SK-N-SH treated with all-trans-retinoic acid at 6 μM for 48 hours (cell line): ENCODE measurements at regions not wholly inside any gene's neighbourhood (a gene's known extent, or its start where the extent isn't known, plus 50 kb on each side); places are given as distances from the start of the nearest gene placed in this dataset.
"Not testable (repeated sequence)": the region's sequence is repeated elsewhere in the genome, so short reads cannot be mapped to it uniquely, and the experiment has no call there.

Experiments used
- ATAC-seq: fragments of 200-7000 bp; cut with Tn5 transposase; 3 replicates; pipeline ENCODE4 v1.9.1; 2020; ENCODE audit warnings: mild to moderate bottlenecking, moderate library complexity
- ARNTL ChIP-seq: fragments of 450-650 bp; formaldehyde crosslinking; IDR thresholded peaks from 2 replicates; pipeline ENCODE4 v1.5.0; 2020; ENCODE audit warnings: low read depth, mild to moderate bottlenecking, moderate library complexity, borderline replicate concordance
- CREB5 ChIP-seq: fragments of 250-450 bp; sonication (Bioruptor Pico); IDR thresholded peaks from 2 replicates; pipeline ENCODE4 v1.5.1; 2020; ENCODE audit warnings: low read depth, mild to moderate bottlenecking, moderate library complexity
- CSDC2 ChIP-seq: fragments of 250-450 bp; sonication (Bioruptor Pico); IDR thresholded peaks from 2 replicates; pipeline ENCODE4 v1.5.0; 2020; ENCODE audit warnings: mild to moderate bottlenecking, moderate library complexity
- CSRNP3 ChIP-seq: fragments of 250-450 bp; sonication (Bioruptor Pico); IDR thresholded peaks from 2 replicates; pipeline ENCODE4 v1.5.1; 2021; ENCODE audit warnings: mild to moderate bottlenecking, moderate library complexity
- ESRRG ChIP-seq: fragments of 250-450 bp; sonication (Bioruptor Pico); IDR thresholded peaks from 2 replicates; pipeline ENCODE4 v1.6.1; 2021; ENCODE audit warnings: mild to moderate bottlenecking
- GLIS3 ChIP-seq: fragments of 250-450 bp; sonication (Bioruptor Pico); IDR thresholded peaks from 2 replicates; pipeline ENCODE4 v1.5.0; 2020; ENCODE audit warnings: mild to moderate bottlenecking, moderate library complexity
- ISL1 ChIP-seq: fragments of 250-450 bp; sonication (Bioruptor Pico); IDR thresholded peaks from 2 replicates; pipeline ENCODE4 v2.1.2; 2022; ENCODE audit warnings: mild to moderate bottlenecking, moderate library complexity
- OSR1 ChIP-seq: fragments of 250-450 bp; sonication (Bioruptor Pico); IDR thresholded peaks from 2 replicates; pipeline ENCODE4 v1.8.0; 2022; ENCODE audit warnings: moderate library complexity, mild to moderate bottlenecking, inconsistent platforms
- POU6F1 ChIP-seq: fragments of 250-450 bp; sonication (Bioruptor Pico); IDR thresholded peaks from 2 replicates; pipeline ENCODE4 v1.8.0; 2021; ENCODE audit warnings: low read depth, mild to moderate bottlenecking, moderate library complexity, borderline replicate concordance
- PPARA ChIP-seq: fragments of 250-450 bp; sonication (Bioruptor Pico); IDR thresholded peaks from 2 replicates; pipeline ENCODE4 v1.5.0; 2020; ENCODE audit warnings: mild to moderate bottlenecking, borderline replicate concordance
- SNAI2 ChIP-seq: fragments of 250-450 bp; sonication (Bioruptor Pico); IDR thresholded peaks from 2 replicates; pipeline ENCODE4 v1.5.0; 2020; ENCODE audit warnings: mild to moderate bottlenecking, moderate library complexity
- TSHZ2 ChIP-seq: fragments of 250-450 bp; sonication (Bioruptor Pico); IDR thresholded peaks from 2 replicates; pipeline ENCODE4 v1.5.0; 2020; ENCODE audit warnings: mild to moderate bottlenecking, moderate library complexity
- ZFP3 ChIP-seq: fragments of 250-450 bp; sonication (Bioruptor Pico); IDR thresholded peaks from 2 replicates; pipeline ENCODE4 v1.5.0; 2020; ENCODE audit warnings: mild to moderate bottlenecking, moderate library complexity
- ZFP30 ChIP-seq: fragments of 450-650 bp; formaldehyde crosslinking; IDR thresholded peaks from 2 replicates; pipeline ENCODE4 v1.5.0; 2022; ENCODE audit warnings: mild to moderate bottlenecking, moderate library complexity
- ZNF565 ChIP-seq: fragments of 450-650 bp; formaldehyde crosslinking; conservative IDR thresholded peaks from 2 replicates; pipeline ENCODE4 v1.5.0; 2020; ENCODE audit warnings: low read depth, mild to moderate bottlenecking, moderate library complexity
- ZNF70 ChIP-seq: fragments of 450-650 bp; formaldehyde crosslinking; IDR thresholded peaks from 2 replicates; pipeline ENCODE4 v1.5.0; 2020; ENCODE audit warnings: mild to moderate bottlenecking, moderate library complexity
- ZNF8 ChIP-seq: fragments of 450-650 bp; formaldehyde crosslinking; IDR thresholded peaks from 2 replicates; pipeline ENCODE4 v1.5.0; 2020; ENCODE audit warnings: mild to moderate bottlenecking, moderate library complexity

GRCh38 chr6:82624251-82624650, 260.6 kb downstream of the TPBG start:
- no peak for ATAC-seq
- TF ChIP-seq GLIS3 (no peak), SNAI2 (CRISPR knock-in tag) (no peak), ZFP3 (CRISPR knock-in tag) (no peak), OSR1 (CRISPR knock-in tag) (no peak), ARNTL (CRISPR knock-in tag) (no peak), TSHZ2 (no peak), CREB5 (no peak), ZNF70 (no peak), CSRNP3 (CRISPR knock-in tag) (no peak), ZNF8 (CRISPR knock-in tag) (no peak), ZNF565 (CRISPR knock-in tag) (no peak), ESRRG (CRISPR knock-in tag) (no peak), ZFP30 (CRISPR knock-in tag) (no peak), POU6F1 (CRISPR knock-in tag) (no peak), CSDC2 (CRISPR knock-in tag) (no peak)

- ATAC-seq = not testable (repeated sequence)
Measured at GRCh38 chr6:82626946-82627345, 263.3 kb downstream of the TPBG start.

- no peak for ATAC-seq
- TF ChIP-seq ZFP3 (CRISPR knock-in tag) (no peak), GLIS3 (no peak), ISL1 (CRISPR knock-in tag) (no peak), ZNF70 (no peak), OSR1 (CRISPR knock-in tag) (no peak), PPARA (CRISPR knock-in tag) (no peak), ZNF8 (CRISPR knock-in tag) (no peak), ESRRG (CRISPR knock-in tag) (no peak), ARNTL (CRISPR knock-in tag) (no peak), TSHZ2 (no peak), CSRNP3 (CRISPR knock-in tag) (no peak), ZNF565 (CRISPR knock-in tag) (no peak), CREB5 (no peak)
Measured at GRCh38 chr6:82629921-82630320, 266.3 kb downstream of the TPBG start.
